Panc1 (cell line): ENCODE measurements at regions not wholly inside any gene's neighbourhood (a gene's known extent, or its start where the extent isn't known, plus 50 kb on each side); places are given as distances from the start of the nearest gene placed in this dataset.

ENCODE experiments used
- ATAC-seq: fragments of 200-7000 bp; cut with Tn5 transposase; 2 replicates; pipeline ENCODE4 v1.9.1; 2020; ENCODE audit warnings: mild to moderate bottlenecking, moderate library complexity
- BruUV-seq: library from RNA; stranded (reverse); fragments of 400-500 nt; replicated peaks from 2 replicates; lab custom pipeline; 2021; lab: Mats Ljungman, UMichigan
- CTCF ChIA-PET: fragments of 300-600 bp; sonication (Branson Sonifier 250); formaldehyde crosslinking; loops from one replicate; lab custom pipeline; 2022; ENCODE audit warnings: antibody characterized with exemption; lab: Charles Lee
- POLR2A ChIA-PET: fragments of 300-600 bp; sonication (Branson Sonifier 250); formaldehyde crosslinking; loops from one replicate; lab custom pipeline; 2022; ENCODE audit warnings: antibody characterized with exemption; lab: Charles Lee
- DNase-seq: peaks from one replicate; pipeline ENCODE4 v3.0.0-alpha.2; 2010; ENCODE audit warnings: low read depth, low spot score
- H3K27ac ChIP-seq: 2 replicates; pipeline ENCODE4 v1.5.1; 2011; ENCODE audit warnings: mild to moderate bottlenecking, low read length, inconsistent platforms
- H3K27me3 ChIP-seq: fragments of 200-500 bp; sonication (Bioruptor generic); 2 replicates; pipeline ENCODE4 v1.6.0; 2014; ENCODE audit warnings: low read length, inconsistent platforms; ENCODE audit not compliant: control insufficient read depth, insufficient read depth
- H3K36me3 ChIP-seq: fragments of 200-500 bp; sonication (Bioruptor generic); 2 replicates; pipeline ENCODE4 v1.5.1; 2014; ENCODE audit warnings: inconsistent platforms, mild to moderate bottlenecking, low read length, moderate library complexity; ENCODE audit not compliant: control insufficient read depth, insufficient read depth
- H3K4me1 ChIP-seq: 2 replicates; pipeline ENCODE4 v1.5.1; 2011; ENCODE audit warnings: inconsistent platforms, mild to moderate bottlenecking, low read length, moderate library complexity; ENCODE audit not compliant: control insufficient read depth, insufficient read depth
- H3K4me3 ChIP-seq, 2 experiments: 2 replicates each; pipeline ENCODE4 v1.5.1; 2011 to 2012; ENCODE audit warnings: low read depth in 2 of 2, low read length in 2 of 2, mild to moderate bottlenecking in 2 of 2, inconsistent platforms in 1 of 2, moderate library complexity in 1 of 2
- H3K9me3 ChIP-seq: fragments of 200-500 bp; sonication (Bioruptor generic); 2 replicates; pipeline ENCODE4 v1.5.1; 2014; ENCODE audit warnings: low read depth, mild to moderate bottlenecking, inconsistent platforms, low read length, moderate library complexity; ENCODE audit not compliant: control insufficient read depth, insufficient read depth
- CTCF ChIP-seq: fragments of 450-650 bp; IDR thresholded peaks from 2 replicates; pipeline ENCODE4 v1.5.1; 2017; ENCODE audit warnings: mild to moderate bottlenecking
- POLR2AphosphoS5 ChIP-seq: IDR thresholded peaks from 2 replicates; pipeline ENCODE4 v1.6.1; 2012; ENCODE audit warnings: mild to moderate bottlenecking, low read depth, low read length, moderate library complexity
- SIN3A ChIP-seq: IDR thresholded peaks from 2 replicates; pipeline ENCODE4 v1.6.1; 2012; ENCODE audit warnings: low read depth, mild to moderate bottlenecking, low read length, moderate library complexity, borderline replicate concordance; ENCODE audit not compliant: insufficient read depth
- TCF7L2 ChIP-seq: IDR thresholded peaks from 2 replicates; pipeline ENCODE4 v1.6.1; 2011; ENCODE audit warnings: mild to moderate bottlenecking, low read depth, low read length, inconsistent platforms
- in situ Hi-C: cut with HindIII; loops from 2 replicates; pipeline ENCODE4 v1.10.0; 2016; ENCODE audit warnings: low sequenced_read_pairs, low pct_unique_long_range_greater_than_20kb
- intact Hi-C: fragments of 100-400 bp; cut with micrococcal nuclease; formaldehyde crosslinking; loops from one replicate; pipeline ENCODE4 v1.10.0; 2022; ENCODE audit not compliant: unreplicated experiment
- TF ChIP-seq, protein P1 (sequence below), 2 experiments: IDR thresholded peaks; 2 replicates each; pipeline ENCODE4 v1.6.1; 2011 to 2012; ENCODE audit warnings: low read depth in 2 of 2, control low read depth in 1 of 2, low read length in 1 of 2, mild to moderate bottlenecking in 1 of 2, moderate library complexity in 1 of 2; ENCODE audit not compliant: insufficient read depth in 1 of 2

GRCh38 chr12:40618636-40619035 is 73.6 kb upstream of the CNTN1 start:
- Histone ChIP-seq H3K36me3 (no peaks in the 10 kb centered on the region), H3K4me1 (no peaks in the 10 kb centered on the region), H3K27me3 (no peaks in the 10 kb centered on the region), H3K4me3 (no peak overlapping the region), H3K27ac (no peak overlapping the region), H3K9me3 (no peaks in the 10 kb centered on the region)
- TF ChIP-seq POLR2AphosphoS5, result no peak
- TF ChIP-seq SIN3A, result no peak
- no peak for TF ChIP-seq TCF7L2
- no peak for TF ChIP-seq CTCF
- TF ChIP-seq, protein P1, sequence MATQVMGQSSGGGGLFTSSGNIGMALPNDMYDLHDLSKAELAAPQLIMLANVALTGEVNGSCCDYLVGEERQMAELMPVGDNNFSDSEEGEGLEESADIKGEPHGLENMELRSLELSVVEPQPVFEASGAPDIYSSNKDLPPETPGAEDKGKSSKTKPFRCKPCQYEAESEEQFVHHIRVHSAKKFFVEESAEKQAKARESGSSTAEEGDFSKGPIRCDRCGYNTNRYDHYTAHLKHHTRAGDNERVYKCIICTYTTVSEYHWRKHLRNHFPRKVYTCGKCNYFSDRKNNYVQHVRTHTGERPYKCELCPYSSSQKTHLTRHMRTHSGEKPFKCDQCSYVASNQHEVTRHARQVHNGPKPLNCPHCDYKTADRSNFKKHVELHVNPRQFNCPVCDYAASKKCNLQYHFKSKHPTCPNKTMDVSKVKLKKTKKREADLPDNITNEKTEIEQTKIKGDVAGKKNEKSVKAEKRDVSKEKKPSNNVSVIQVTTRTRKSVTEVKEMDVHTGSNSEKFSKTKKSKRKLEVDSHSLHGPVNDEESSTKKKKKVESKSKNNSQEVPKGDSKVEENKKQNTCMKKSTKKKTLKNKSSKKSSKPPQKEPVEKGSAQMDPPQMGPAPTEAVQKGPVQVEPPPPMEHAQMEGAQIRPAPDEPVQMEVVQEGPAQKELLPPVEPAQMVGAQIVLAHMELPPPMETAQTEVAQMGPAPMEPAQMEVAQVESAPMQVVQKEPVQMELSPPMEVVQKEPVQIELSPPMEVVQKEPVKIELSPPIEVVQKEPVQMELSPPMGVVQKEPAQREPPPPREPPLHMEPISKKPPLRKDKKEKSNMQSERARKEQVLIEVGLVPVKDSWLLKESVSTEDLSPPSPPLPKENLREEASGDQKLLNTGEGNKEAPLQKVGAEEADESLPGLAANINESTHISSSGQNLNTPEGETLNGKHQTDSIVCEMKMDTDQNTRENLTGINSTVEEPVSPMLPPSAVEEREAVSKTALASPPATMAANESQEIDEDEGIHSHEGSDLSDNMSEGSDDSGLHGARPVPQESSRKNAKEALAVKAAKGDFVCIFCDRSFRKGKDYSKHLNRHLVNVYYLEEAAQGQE (IDR thresholded peaks at IDR 0.05; ENCODE audit: insufficient read depth in 1 of 2, low read depth in 2 of 2, low read length in 1 of 2), result no peak
- ChIA-PET CTCF (no interaction called here), POLR2A (no interaction called here)
- in situ Hi-C loops (no loop called here), intact Hi-C loops (no loop called here)
- ATAC-seq, result no peak
- no peak for DNase-seq
- BruUV-seq, result no TSS peak

GRCh38 chr12:40620564-40621019 is 71.6 kb upstream of the CNTN1 start:
- BruUV-seq, result no TSS peak
- H3K36me3 ChIP-seq, result no peaks in the 10 kb centered on the region
- intact Hi-C loops, result no loop called here
- no peaks in the 10 kb centered on the region for H3K27me3 ChIP-seq
- TF ChIP-seq, protein P1 (IDR thresholded peaks at IDR 0.05; ENCODE audit: insufficient read depth in 1 of 2, low read depth in 2 of 2, low read length in 1 of 2), result no peak
- TF ChIP-seq SIN3A (no peak), TCF7L2 (no peak), CTCF (no peak), POLR2AphosphoS5 (no peak)
- DNase-seq (no peak), ATAC-seq (no peak)
- CTCF ChIA-PET, result no interaction called here
- POLR2A ChIA-PET, result no interaction called here
- H3K27ac ChIP-seq, result no peak overlapping the region
- H3K9me3 ChIP-seq, result no peaks in the 10 kb centered on the region
- H3K4me3 ChIP-seq, result no peak overlapping the region
- in situ Hi-C loops, result no loop called here
- no peaks in the 10 kb centered on the region for H3K4me1 ChIP-seq
